Ureter (tissue), 1 donor: ENCODE measurements at regions not wholly inside any gene's neighbourhood (a gene's known extent, or its start where the extent isn't known, plus 50 kb on each side); places are given as distances from the start of the nearest gene placed in this dataset.

Experiments used
- DNase-seq: peaks from one replicate; pipeline ENCODE4 v3.0.0-alpha.2; 2020; ENCODE audit warnings: low spot score
- donor health status: DM: yes; HTN: yes; CAD: no.

DNA sequence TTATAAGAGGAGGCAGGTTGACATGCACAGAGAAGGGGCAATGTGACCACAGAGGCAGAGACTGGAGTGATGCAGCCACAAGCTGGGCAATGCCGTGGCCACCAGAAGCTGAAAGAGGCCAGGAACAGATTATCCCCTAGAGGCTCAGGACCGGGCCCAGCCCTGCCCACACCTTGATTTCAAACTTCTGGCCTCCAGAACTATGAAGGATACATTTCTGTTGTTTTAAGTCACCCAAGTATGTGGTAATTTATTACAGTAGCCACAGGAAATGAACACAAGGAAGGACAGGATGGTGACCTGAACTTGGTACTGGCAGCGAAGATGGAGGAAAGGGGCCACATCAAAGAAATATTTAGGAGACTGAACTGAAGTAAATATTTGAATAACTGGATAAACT, 66.8 kb upstream of the RIOK3 start:
- no peak for DNase-seq

DNA sequence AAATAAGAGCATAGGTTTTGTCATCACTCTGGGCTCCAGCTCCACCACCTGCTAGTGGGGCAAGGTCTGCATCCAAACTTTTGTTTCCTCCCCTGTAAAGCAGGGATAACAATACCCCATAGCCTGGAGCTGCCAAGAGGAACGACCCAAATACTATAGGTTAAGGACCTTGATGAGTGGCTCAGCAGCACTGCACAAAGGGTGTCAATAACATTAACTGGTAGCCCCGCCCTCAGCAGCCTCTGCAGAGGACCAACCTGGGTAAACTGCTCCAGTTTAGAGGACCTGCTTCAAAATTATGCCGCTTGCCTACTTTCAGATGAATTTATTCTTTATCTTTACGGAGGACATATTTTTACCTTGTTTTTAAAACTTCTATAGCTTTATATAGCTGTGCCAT, 65.8 kb upstream of the RIOK3 start:
- DNase-seq = no peak

DNA sequence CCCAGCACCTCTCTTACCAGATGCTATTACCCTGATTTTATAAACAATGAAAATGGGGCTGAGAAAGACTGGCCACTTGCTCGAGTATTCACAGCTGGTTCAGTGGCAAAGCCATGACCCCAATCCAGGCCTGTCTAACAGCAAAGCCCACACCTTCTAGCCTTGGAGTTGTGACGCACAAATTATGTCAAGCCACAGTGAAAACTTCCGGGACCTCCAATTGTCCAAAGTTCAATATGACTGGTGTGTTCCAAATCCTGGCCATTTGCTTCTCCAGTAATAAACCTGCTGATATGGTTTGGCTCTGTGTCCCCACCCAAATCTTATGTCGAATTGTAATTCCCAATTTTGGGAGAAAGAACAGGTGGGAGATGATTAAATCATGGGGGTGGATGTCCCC, 64.7 kb upstream of the RIOK3 start:
- no peak for DNase-seq

DNA sequence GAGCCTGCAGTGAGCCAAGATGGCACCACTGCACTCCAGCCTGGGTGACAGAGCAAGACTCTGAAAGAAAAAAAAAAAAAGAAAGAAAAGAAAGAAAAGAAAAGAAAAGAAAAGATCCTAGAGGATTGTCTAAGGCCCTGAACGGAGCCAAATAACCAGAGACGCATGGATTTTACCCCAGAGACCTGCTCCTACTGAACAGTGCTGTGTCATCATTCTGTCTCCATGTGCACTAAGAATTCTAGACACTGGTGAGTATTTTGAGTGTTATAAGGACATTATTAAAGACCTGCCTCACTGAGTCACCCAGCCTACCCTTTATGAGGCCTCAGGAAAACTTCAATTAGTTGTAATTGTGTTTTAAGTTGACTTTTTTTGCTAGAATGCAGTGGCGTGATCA, 61.9 kb upstream of the RIOK3 start:
- no peak for DNase-seq

DNA sequence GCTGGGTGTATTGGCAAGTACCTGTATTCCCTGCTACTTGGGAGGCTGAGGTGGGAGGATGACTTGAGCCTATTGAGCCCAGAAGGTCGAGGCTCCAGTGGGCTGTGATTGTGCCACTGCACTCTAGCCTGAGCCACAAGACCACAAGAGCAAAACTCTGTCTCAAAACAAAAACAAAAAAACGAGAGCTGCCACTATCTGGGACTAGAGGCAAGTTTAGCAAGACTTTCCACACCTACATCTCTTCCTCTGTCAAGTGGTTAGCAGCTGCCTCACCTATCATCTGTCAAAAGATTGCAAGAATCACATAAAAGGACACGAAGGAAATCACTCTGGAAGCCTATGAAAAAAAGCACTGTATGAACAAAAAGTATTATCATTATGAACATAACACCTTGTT, 55.2 kb upstream of the RIOK3 start:
- DNase-seq = no peak

DNA sequence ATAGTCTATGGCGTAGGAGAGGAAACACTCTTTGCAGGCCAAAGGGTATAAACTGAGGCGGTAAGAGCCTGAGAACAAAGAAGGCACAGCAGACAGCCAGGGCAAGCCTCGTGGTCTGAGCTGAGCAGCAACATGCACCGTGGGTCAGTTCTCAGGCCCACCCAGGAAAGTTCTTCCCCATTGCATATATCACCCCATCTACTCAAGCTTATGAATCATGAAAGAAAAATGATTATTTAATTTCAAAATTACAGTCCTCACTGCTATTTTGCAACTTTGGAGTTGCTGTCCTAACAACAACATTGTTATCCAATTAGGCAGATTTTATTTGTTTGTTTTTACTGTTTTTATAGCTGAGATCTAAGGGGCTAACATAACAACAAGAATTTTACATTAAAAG, 54.7 kb upstream of the RIOK3 start:
- DNase-seq = no peak

DNA sequence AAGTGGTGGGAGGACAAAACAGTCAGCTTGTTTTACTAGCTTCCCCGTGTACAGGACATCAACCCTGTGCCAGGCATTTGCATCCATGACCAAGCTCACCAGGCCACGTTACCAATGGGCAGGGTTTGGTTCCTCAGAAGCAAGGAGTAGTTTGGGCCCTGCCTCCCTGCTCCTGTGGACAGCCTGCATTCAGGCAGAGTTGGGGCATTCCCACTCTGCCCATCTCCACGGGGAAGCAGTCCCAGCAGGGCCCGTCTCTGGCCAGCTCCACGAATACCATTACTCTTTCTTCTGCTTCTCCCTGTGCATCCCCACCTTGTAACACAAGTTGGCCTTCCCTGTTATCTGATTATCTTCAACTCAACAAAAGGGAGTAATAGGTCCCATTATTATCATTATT, 54.0 kb upstream of the RIOK3 start:
- DNase-seq = no peak

DNA sequence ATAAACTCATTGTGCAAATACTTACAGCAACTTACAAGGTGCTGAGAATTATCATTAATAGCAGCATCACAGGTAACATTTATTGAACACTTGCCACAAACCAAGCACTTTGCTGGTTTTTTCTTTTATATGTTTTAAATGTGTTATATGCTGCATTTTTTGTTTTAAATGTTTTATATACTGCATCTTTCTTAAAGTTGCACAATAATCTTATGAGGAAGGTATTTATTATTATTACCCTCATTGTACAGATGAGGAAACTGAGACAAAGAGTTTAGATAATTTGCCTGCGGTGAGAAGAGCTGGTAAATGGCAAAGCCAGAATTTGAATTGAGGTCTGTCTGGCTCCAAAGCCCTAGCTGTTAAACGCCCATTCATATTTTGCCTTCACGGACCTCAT, 52.2 kb upstream of the RIOK3 start:
- no peak for DNase-seq

DNA sequence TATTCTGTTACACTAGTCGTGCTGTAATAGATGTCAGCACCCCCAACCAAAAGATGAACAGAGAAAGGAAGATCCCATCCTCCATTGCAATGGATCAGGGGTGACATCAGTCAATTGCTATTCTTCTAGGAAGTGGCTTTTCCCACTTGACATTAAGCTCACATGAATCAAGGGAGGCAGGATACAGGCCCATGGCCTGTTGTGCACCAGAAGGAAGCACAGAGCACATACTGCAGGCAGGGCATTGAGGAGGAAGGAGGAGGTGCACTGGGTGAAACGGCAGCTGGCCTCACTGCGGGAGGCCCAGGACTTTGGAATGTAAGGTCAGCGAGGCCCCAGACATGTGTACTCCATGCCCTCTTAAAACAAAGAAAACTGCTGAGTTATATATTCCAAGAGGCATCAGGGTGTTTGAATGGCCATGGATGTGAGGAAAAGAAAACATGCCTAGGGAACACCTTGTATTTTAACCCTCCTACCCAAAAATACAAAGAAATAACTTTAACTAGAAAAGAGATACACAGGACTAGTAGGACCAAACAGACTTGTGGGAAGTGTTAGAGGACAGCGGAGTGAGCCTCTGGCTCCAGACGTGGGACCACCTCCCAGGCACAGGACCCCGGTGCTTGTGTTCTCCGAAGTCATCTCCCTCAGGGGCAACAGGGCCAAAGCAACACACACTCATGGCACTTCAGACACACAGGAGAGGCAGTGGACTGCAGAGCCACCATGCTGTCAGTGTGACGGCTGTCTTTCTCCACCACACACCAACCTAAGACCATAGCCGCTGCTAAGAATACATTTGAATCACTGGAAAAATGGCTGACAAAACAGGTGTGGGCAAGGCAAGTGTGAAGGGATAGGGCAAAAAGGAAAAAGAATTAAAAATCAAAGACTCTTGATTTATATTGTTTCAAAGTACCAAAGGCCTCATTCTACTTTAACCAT, 51.4 kb upstream of the RIOK3 start:
- DNase-seq = no peak
